Gastrocnemius medialis (tissue), 4 donors: ENCODE measurements at regions not wholly inside any gene's neighbourhood (a gene's known extent, or its start where the extent isn't known, plus 50 kb on each side); places are given as distances from the start of the nearest gene placed in this dataset.

Experiments used
- CTCF ChIP-seq, 5 experiments: fragments of 450-650 bp in 3 of 5; fragments of 200-600 bp in 2 of 5; sonication (generic) in 2 of 5; IDR thresholded peaks in 4 of 5; conservative IDR thresholded peaks in 1 of 5; 1 replicate in 4 of 5; 2 replicates in 1 of 5; pipeline ENCODE4 v1.5.1; 2016 to 2019; ENCODE audit warnings: antibody characterized with exemption in 5 of 5, mild to moderate bottlenecking in 3 of 5, moderate library complexity in 3 of 5
- POLR2A ChIP-seq, 2 donors: fragments of 450-650 bp; IDR thresholded peaks; one replicate each; pipeline ENCODE4 v1.6.1; 2017; ENCODE audit warnings: antibody characterized with exemption in 2 of 2, mild to moderate bottlenecking in 2 of 2, moderate library complexity in 2 of 2

- TF ChIP-seq CTCF (IDR thresholded peaks at IDR 0.05 in 4 of 5, conservative IDR thresholded peaks at IDR 0.05 in 1 of 5) = no peak
- no peak for TF ChIP-seq POLR2A (IDR thresholded peaks at IDR 0.05)
Observed at GRCh38 chr15:98217356-98217755, 256.9 kb downstream of the ARRDC4 start.
